ENCODE measurements at regions not wholly inside any gene's neighbourhood (a gene's known extent, or its start where the extent isn't known, plus 50 kb on each side); places are given as distances from the start of the nearest gene placed in this dataset.

- Histone ChIP-seq H3K9me1 (replicated peaks; ENCODE audit: control insufficient read depth, extremely low read depth, insufficient read depth, low read length) (no peaks in the 10 kb centered on the region), H3K27me3 (ENCODE audit: control insufficient read depth in 2 of 2, insufficient read depth in 2 of 2, low read length in 2 of 2) (no peaks in the 10 kb centered on the region), H3K36me3 (ENCODE audit: control insufficient read depth in 2 of 2, extremely low read depth in 1 of 2, insufficient read depth in 2 of 2, low read length in 2 of 2) (no peaks in the 10 kb centered on the region), H3K4me1 (ENCODE audit: control insufficient read depth, extremely low read depth, insufficient read depth, low read length) (peaks cover under 1% of the 10 kb centered on the region), H3K9ac (replicated peaks; ENCODE audit: extremely low read depth, insufficient read depth, low read length) (no peak overlapping the region), H3K79me2 (ENCODE audit: control insufficient read depth, insufficient read depth, low read length) (no peaks in the 10 kb centered on the region), H3K4me3 (replicated peaks in 1 of 3; ENCODE audit: insufficient read depth in 1 of 3, low read depth in 1 of 3, low read length in 3 of 3) (no peak overlapping the region), H3K4me2 (ENCODE audit: insufficient read depth, low read length) (no peak overlapping the region), H3K9me3 (replicated peaks; ENCODE audit: control insufficient read depth, insufficient read depth, low read length) (no peaks in the 10 kb centered on the region), H3K27ac (ENCODE audit: insufficient read depth, low read depth, low read length) (no peak overlapping the region), H2AFZ (ENCODE audit: low read depth, low read length) (no peak overlapping the region), H4K20me1 (replicated peaks; ENCODE audit: control insufficient read depth, extremely low read depth, insufficient read depth, low read length) (no peaks in the 10 kb centered on the region)
- TF ChIP-seq MYC (IDR thresholded peaks at IDR 0.05; ENCODE audit: low read depth, low read length): no peak
- TF ChIP-seq GATA2 (IDR thresholded peaks at IDR 0.05; ENCODE audit: insufficient read depth, insufficient read length, low read depth, low read length): peak; percentile 11
- ChIA-PET POLR2A (no interaction called here), CTCF (interaction anchor here (1.2 kb wide), 1 partner anchor 9 kb away, joined by 5 read pairs; no protein-coding TSS in a partner anchor)
- dilution Hi-C loops (cut with MboI; ENCODE audit: extremely low pct_ligation_motif_present, low sequenced_read_pairs) (no loop called here), intact Hi-C loops (cut with micrococcal nuclease) (no loop called here)
- no peak for DNase-seq (ENCODE audit: low read depth, low spot score)
- BruUV-seq (replicated peaks): no TSS peak
- FAIRE-seq: no peak
Measured at GRCh38 chr5:103364074-103364473, 105.5 kb downstream of the MACIR start.

- ChIA-PET CTCF (no interaction called here), POLR2A (no interaction called here)
- intact Hi-C loops (cut with micrococcal nuclease): no loop called here
- Histone ChIP-seq H2AFZ (ENCODE audit: low read depth, low read length) (no peak overlapping the region), H3K9me3 (replicated peaks; ENCODE audit: control insufficient read depth, insufficient read depth, low read length) (no peaks in the 10 kb centered on the region), H4K20me1 (replicated peaks; ENCODE audit: control insufficient read depth, extremely low read depth, insufficient read depth, low read length) (no peaks in the 10 kb centered on the region), H3K36me3 (ENCODE audit: control insufficient read depth in 2 of 2, extremely low read depth in 1 of 2, insufficient read depth in 2 of 2, low read length in 2 of 2) (no peaks in the 10 kb centered on the region), H3K27ac (ENCODE audit: insufficient read depth, low read depth, low read length) (no peak overlapping the region), H3K4me2 (ENCODE audit: insufficient read depth, low read length) (no peak overlapping the region), H3K9ac (replicated peaks; ENCODE audit: extremely low read depth, insufficient read depth, low read length) (no peak overlapping the region), H3K79me2 (ENCODE audit: control insufficient read depth, insufficient read depth, low read length) (no peaks in the 10 kb centered on the region), H3K4me1 (ENCODE audit: control insufficient read depth, extremely low read depth, insufficient read depth, low read length) (peaks cover 17% of the 10 kb centered on the region), H3K4me3 (replicated peaks in 1 of 3; ENCODE audit: insufficient read depth in 1 of 3, low read depth in 1 of 3, low read length in 3 of 3) (no peak overlapping the region), H3K9me1 (replicated peaks; ENCODE audit: control insufficient read depth, extremely low read depth, insufficient read depth, low read length) (no peaks in the 10 kb centered on the region), H3K27me3 (ENCODE audit: control insufficient read depth in 2 of 2, insufficient read depth in 2 of 2, low read length in 2 of 2) (no peaks in the 10 kb centered on the region)
- no peak for TF ChIP-seq GATA2 (IDR thresholded peaks at IDR 0.05; ENCODE audit: insufficient read depth, insufficient read length, low read depth, low read length)
- TF ChIP-seq, protein P1, sequence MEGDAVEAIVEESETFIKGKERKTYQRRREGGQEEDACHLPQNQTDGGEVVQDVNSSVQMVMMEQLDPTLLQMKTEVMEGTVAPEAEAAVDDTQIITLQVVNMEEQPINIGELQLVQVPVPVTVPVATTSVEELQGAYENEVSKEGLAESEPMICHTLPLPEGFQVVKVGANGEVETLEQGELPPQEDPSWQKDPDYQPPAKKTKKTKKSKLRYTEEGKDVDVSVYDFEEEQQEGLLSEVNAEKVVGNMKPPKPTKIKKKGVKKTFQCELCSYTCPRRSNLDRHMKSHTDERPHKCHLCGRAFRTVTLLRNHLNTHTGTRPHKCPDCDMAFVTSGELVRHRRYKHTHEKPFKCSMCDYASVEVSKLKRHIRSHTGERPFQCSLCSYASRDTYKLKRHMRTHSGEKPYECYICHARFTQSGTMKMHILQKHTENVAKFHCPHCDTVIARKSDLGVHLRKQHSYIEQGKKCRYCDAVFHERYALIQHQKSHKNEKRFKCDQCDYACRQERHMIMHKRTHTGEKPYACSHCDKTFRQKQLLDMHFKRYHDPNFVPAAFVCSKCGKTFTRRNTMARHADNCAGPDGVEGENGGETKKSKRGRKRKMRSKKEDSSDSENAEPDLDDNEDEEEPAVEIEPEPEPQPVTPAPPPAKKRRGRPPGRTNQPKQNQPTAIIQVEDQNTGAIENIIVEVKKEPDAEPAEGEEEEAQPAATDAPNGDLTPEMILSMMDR (IDR thresholded peaks at IDR 0.05; ENCODE audit: extremely low read depth in 1 of 2, insufficient read depth in 1 of 2, low read depth in 1 of 2, low read length in 2 of 2): no peak
- DNase-seq (ENCODE audit: low read depth, low spot score): no peak
- FAIRE-seq: no peak
- dilution Hi-C loops (cut with MboI; ENCODE audit: extremely low pct_ligation_motif_present, low sequenced_read_pairs): no loop called here
- no TSS peak for BruUV-seq (replicated peaks)
Measured at GRCh38 chr5:103362211-103362610, 103.6 kb downstream of the MACIR start.

Measured in endothelial cell of umbilical vein (primary cell).